Activated naive CD4-positive, alpha-beta T cell treated with anti-CD3 and anti-CD28 coated beads, Interleukin-2, amount 50 U/mL, for 72 hours (primary cell): ENCODE measurements at regions not wholly inside any gene's neighbourhood (a gene's known extent, or its start where the extent isn't known, plus 50 kb on each side); places are given as distances from the start of the nearest gene placed in this dataset.

Source experiments
- ATAC-seq, 2 donors: fragments of 150-1000 bp; cut with Tn5 transposase; 2 replicates each; pipeline ENCODE4 v1.10.0; 2021; ENCODE audit warnings: mild to moderate bottlenecking in 2 of 2, moderate library complexity in 2 of 2
- DNase-seq, 2 donors: peaks; one replicate each; pipeline ENCODE4 v3.0.0; 2021 to 2022; ENCODE audit warnings: low spot score in 2 of 2
- H3K27ac Mint-ChIP-seq, 2 donors: one replicate each; pipeline ENCODE4 v1.8.0; 2022; ENCODE audit warnings: mild to moderate bottlenecking in 2 of 2, mixed read lengths in 2 of 2
- H3K36me3 Mint-ChIP-seq, 2 donors: one replicate each; pipeline ENCODE4 v1.8.0; 2022; ENCODE audit warnings: mixed read lengths in 2 of 2
- H3K9me3 Mint-ChIP-seq, 2 donors: one replicate each; pipeline ENCODE4 v1.8.0; 2022; ENCODE audit warnings: mixed read lengths in 2 of 2

- Mint-ChIP-seq H3K27ac (no peak overlapping the region), H3K9me3 (peaks cover 11 to 20% of the 10 kb centered on the region in 2 donors), H3K36me3 (peaks cover 0 to 6% of the 10 kb centered on the region in 2 donors)
- no peak for ATAC-seq
- DNase-seq: no peak
Observed at GRCh38 chr6:169383265-169383664, 129.6 kb upstream of the THBS2 start.

- DNase-seq (no peak), ATAC-seq (no peak)
- H3K9me3 Mint-ChIP-seq: peaks cover 11 to 20% of the 10 kb centered on the region in 2 donors
- peaks cover 0 to 6% of the 10 kb centered on the region in 2 donors for H3K36me3 Mint-ChIP-seq
- no peak overlapping the region for H3K27ac Mint-ChIP-seq
Observed at GRCh38 chr6:169382735-169383134, 129.1 kb upstream of the THBS2 start.

GRCh38 chr6:169381988-169382387 lies 128.3 kb upstream of the THBS2 start:
- peaks cover 0 to 6% of the 10 kb centered on the region in 2 donors for H3K36me3 Mint-ChIP-seq
- H3K27ac Mint-ChIP-seq: no peak overlapping the region
- DNase-seq (no peak), ATAC-seq (no peak)
- peaks cover 11 to 20% of the 10 kb centered on the region in 2 donors for H3K9me3 Mint-ChIP-seq

- H3K9me3 Mint-ChIP-seq: peaks cover 18 to 32% of the 10 kb centered on the region in 2 donors
- peaks cover 10 to 15% of the 10 kb centered on the region in 2 donors for H3K36me3 Mint-ChIP-seq
- DNase-seq (no peak), ATAC-seq (no peak)
- H3K27ac Mint-ChIP-seq: no peak overlapping the region
Observed at GRCh38 chr6:169380493-169380892, 126.8 kb upstream of the THBS2 start.

- H3K9me3 Mint-ChIP-seq: peaks cover 18 to 32% of the 10 kb centered on the region in 2 donors
- DNase-seq (no peak), ATAC-seq (no peak)
- no peak overlapping the region for H3K27ac Mint-ChIP-seq
- H3K36me3 Mint-ChIP-seq: peaks cover 10 to 15% of the 10 kb centered on the region in 2 donors
Observed at GRCh38 chr6:169379495-169380070, 125.9 kb upstream of the THBS2 start.

- H3K27ac Mint-ChIP-seq: no peak overlapping the region
- peaks cover 10 to 15% of the 10 kb centered on the region in 2 donors for H3K36me3 Mint-ChIP-seq
- DNase-seq: no peak
- no peak for ATAC-seq
- H3K9me3 Mint-ChIP-seq: peaks cover 14 to 27% of the 10 kb centered on the region in 2 donors
Observed at GRCh38 chr6:169378620-169379381, 125.2 kb upstream of the THBS2 start.

- Mint-ChIP-seq H3K27ac (no peak overlapping the region), H3K9me3 (peaks cover 14 to 21% of the 10 kb centered on the region in 2 donors), H3K36me3 (peaks cover 10 to 15% of the 10 kb centered on the region in 2 donors)
- ATAC-seq (no peak), DNase-seq (no peak)
Observed at GRCh38 chr6:169376458-169376857, 122.8 kb upstream of the THBS2 start.

GRCh38 chr6:169372589-169372988 lies 118.9 kb upstream of the THBS2 start:
- Mint-ChIP-seq H3K27ac (no peak overlapping the region), H3K36me3 (peaks cover 8 to 10% of the 10 kb centered on the region in 2 donors), H3K9me3 (peaks cover 6 to 12% of the 10 kb centered on the region in 2 donors)
- ATAC-seq (peak in 1 of 2 donors; percentile 36), DNase-seq (no peak)

GRCh38 chr6:169371344-169372127 lies 117.9 kb upstream of the THBS2 start:
- ATAC-seq (peak; percentile 16 to 41), DNase-seq (no peak)
- Mint-ChIP-seq H3K36me3 (peaks cover 6 to 7% of the 10 kb centered on the region in 2 donors), H3K9me3 (peaks cover 10% of the 10 kb centered on the region in 2 donors), H3K27ac (no peak overlapping the region)

GRCh38 chr6:169370666-169371343 lies 117.2 kb upstream of the THBS2 start:
- Mint-ChIP-seq H3K27ac (no peak overlapping the region), H3K36me3 (no peaks in the 10 kb centered on the region), H3K9me3 (peaks cover 3 to 4% of the 10 kb centered on the region in 2 donors)
- DNase-seq (no peak), ATAC-seq (peak; percentile 16 to 64)

GRCh38 chr6:169370054-169370453 lies 116.4 kb upstream of the THBS2 start:
- no peak overlapping the region for H3K27ac Mint-ChIP-seq
- H3K36me3 Mint-ChIP-seq: no peaks in the 10 kb centered on the region
- ATAC-seq: peak; percentile 11 to 28
- DNase-seq: no peak
- H3K9me3 Mint-ChIP-seq: peaks cover 0 to 4% of the 10 kb centered on the region in 2 donors

- ATAC-seq: no peak
- Mint-ChIP-seq H3K9me3 (peaks cover 0 to 4% of the 10 kb centered on the region in 2 donors), H3K36me3 (no peaks in the 10 kb centered on the region), H3K27ac (no peak overlapping the region)
- DNase-seq: no peak
Observed at GRCh38 chr6:169368200-169368599, 114.6 kb upstream of the THBS2 start.

GRCh38 chr6:169367507-169367906 lies 113.9 kb upstream of the THBS2 start:
- Mint-ChIP-seq H3K27ac (no peak overlapping the region), H3K36me3 (no peaks in the 10 kb centered on the region), H3K9me3 (peaks cover 0 to 4% of the 10 kb centered on the region in 2 donors)
- no peak for ATAC-seq
- DNase-seq: no peak

GRCh38 chr6:169366258-169366901 lies 112.7 kb upstream of the THBS2 start:
- Mint-ChIP-seq H3K36me3 (no peaks in the 10 kb centered on the region), H3K27ac (no peak overlapping the region), H3K9me3 (peaks cover 0 to 4% of the 10 kb centered on the region in 2 donors)
- ATAC-seq: no peak
- DNase-seq: no peak

GRCh38 chr6:169365567-169366257 lies 112.1 kb upstream of the THBS2 start:
- Mint-ChIP-seq H3K36me3 (no peaks in the 10 kb centered on the region), H3K9me3 (peaks cover 0 to 4% of the 10 kb centered on the region in 2 donors), H3K27ac (no peak overlapping the region)
- DNase-seq (no peak), ATAC-seq (no peak)

GRCh38 chr6:169363590-169363989 lies 109.9 kb upstream of the THBS2 start:
- DNase-seq (no peak), ATAC-seq (no peak)
- Mint-ChIP-seq H3K36me3 (no peaks in the 10 kb centered on the region), H3K27ac (no peak overlapping the region), H3K9me3 (peaks cover 0 to 4% of the 10 kb centered on the region in 2 donors)
